WTC11 (cell line): ENCODE measurements at regions not wholly inside any gene's neighbourhood (a gene's known extent, or its start where the extent isn't known, plus 50 kb on each side); places are given as distances from the start of the nearest gene placed in this dataset.

Experiments used
- ATAC-seq: fragments of 200-7000 bp; cut with Tn5 transposase; 2 replicates; pipeline ENCODE4 v1.10.0; 2021; ENCODE audit warnings: mild to moderate bottlenecking, moderate library complexity
- CTCF ChIA-PET: fragments of 300-600 bp; sonication (Branson Sonifier 250); formaldehyde crosslinking; loops from one replicate; lab custom pipeline; 2021; ENCODE audit warnings: antibody characterized with exemption; lab: Charles Lee
- POLR2A ChIA-PET: fragments of 350-600 bp; sonication (Branson Sonifier 250); formaldehyde crosslinking; loops from one replicate; lab custom pipeline; 2021; ENCODE audit warnings: antibody characterized with exemption; lab: Charles Lee
- DNase-seq: peaks from one replicate; pipeline ENCODE4 v3.0.0; 2021; ENCODE audit warnings: low spot score
- H3K27ac Mint-ChIP-seq: 2 replicates; pipeline ENCODE4 v1.8.0; 2021; ENCODE audit warnings: mixed read lengths
- H3K27me3 Mint-ChIP-seq: 2 replicates; pipeline ENCODE4 v1.8.0; 2021; ENCODE audit warnings: low read depth, mild to moderate bottlenecking, moderate library complexity, mixed read lengths
- H3K36me3 Mint-ChIP-seq: 2 replicates; pipeline ENCODE4 v1.8.0; 2021; ENCODE audit warnings: mixed read lengths
- H3K4me1 Mint-ChIP-seq: 2 replicates; pipeline ENCODE4 v1.8.0; 2022; ENCODE audit warnings: mixed read lengths
- H3K4me3 Mint-ChIP-seq: 2 replicates; pipeline ENCODE4 v1.8.0; 2021; ENCODE audit warnings: mild to moderate bottlenecking, moderate library complexity, mixed read lengths
- H3K9me3 Mint-ChIP-seq: 2 replicates; pipeline ENCODE4 v1.8.0; 2021; ENCODE audit warnings: mixed read lengths
- AFF4 ChIP-seq: sonication (generic); formaldehyde crosslinking; IDR thresholded peaks from 2 replicates; pipeline ENCODE4 v1.8.1; 2023; ENCODE audit warnings: mild to moderate bottlenecking, missing genetic modification reagents, borderline replicate concordance
- CREM ChIP-seq: sonication (generic); formaldehyde crosslinking; IDR thresholded peaks from 2 replicates; pipeline ENCODE4 v1.8.1; 2022; ENCODE audit warnings: mild to moderate bottlenecking, missing genetic modification reagents, moderate library complexity
- ELF4 ChIP-seq: sonication (generic); formaldehyde crosslinking; IDR thresholded peaks from 2 replicates; pipeline ENCODE4 v1.8.1; 2022; ENCODE audit warnings: low read depth, mild to moderate bottlenecking, moderate library complexity, missing genetic modification reagents
- ERG ChIP-seq: fragments of 250-450 bp; sonication (Bioruptor Pico); IDR thresholded peaks from 2 replicates; pipeline ENCODE4 v1.8.0; 2021; ENCODE audit warnings: mild to moderate bottlenecking
- ETV6 ChIP-seq: sonication (generic); formaldehyde crosslinking; IDR thresholded peaks from 2 replicates; pipeline ENCODE4 v1.8.1; 2022; ENCODE audit warnings: mild to moderate bottlenecking, missing genetic modification reagents
- FOXJ3 ChIP-seq: sonication (generic); formaldehyde crosslinking; IDR thresholded peaks from 2 replicates; pipeline ENCODE4 v1.9.0; 2021; ENCODE audit warnings: missing genetic modification reagents, mild to moderate bottlenecking, borderline replicate concordance
- FOXK1 ChIP-seq: sonication (generic); formaldehyde crosslinking; IDR thresholded peaks from 2 replicates; pipeline ENCODE4 v1.8.0; 2022; ENCODE audit warnings: mild to moderate bottlenecking, moderate library complexity, missing genetic modification reagents
- GRHL2 ChIP-seq: fragments of 250-450 bp; sonication (Bioruptor Pico); IDR thresholded peaks from 2 replicates; pipeline ENCODE4 v1.8.0; 2022; ENCODE audit warnings: mild to moderate bottlenecking, moderate library complexity; ENCODE audit not compliant: insufficient replicate concordance, severe bottlenecking
- MAX ChIP-seq: sonication (generic); formaldehyde crosslinking; IDR thresholded peaks from 2 replicates; pipeline ENCODE4 v1.8.0; 2022; ENCODE audit warnings: mild to moderate bottlenecking, missing genetic modification reagents
- RORB ChIP-seq: fragments of 250-450 bp; sonication (Bioruptor Pico); IDR thresholded peaks from 2 replicates; pipeline ENCODE4 v1.9.0; 2021; ENCODE audit warnings: mild to moderate bottlenecking
- SMAD3 ChIP-seq: sonication (generic); formaldehyde crosslinking; IDR thresholded peaks from 2 replicates; pipeline ENCODE4 v1.8.0; 2022; ENCODE audit warnings: missing genetic modification reagents, mild to moderate bottlenecking, borderline replicate concordance
- TCF7 ChIP-seq: sonication (generic); formaldehyde crosslinking; IDR thresholded peaks from 2 replicates; pipeline ENCODE4 v1.8.0; 2022; ENCODE audit warnings: mild to moderate bottlenecking, low read depth, missing genetic modification reagents, moderate library complexity
- TEAD4 ChIP-seq: sonication (generic); formaldehyde crosslinking; IDR thresholded peaks from 2 replicates; pipeline ENCODE4 v1.8.0; 2022; ENCODE audit warnings: mild to moderate bottlenecking, missing genetic modification reagents
- TP53 ChIP-seq: sonication (generic); formaldehyde crosslinking; IDR thresholded peaks from 2 replicates; pipeline ENCODE4 v1.8.1; 2023; ENCODE audit warnings: mild to moderate bottlenecking, missing genetic modification reagents
- ZBTB21 ChIP-seq: sonication (generic); formaldehyde crosslinking; IDR thresholded peaks from 2 replicates; pipeline ENCODE4 v1.8.1; 2023; ENCODE audit warnings: mild to moderate bottlenecking, missing genetic modification reagents, borderline replicate concordance
- ZBTB43 ChIP-seq: sonication (generic); formaldehyde crosslinking; IDR thresholded peaks from 2 replicates; pipeline ENCODE4 v1.8.1; 2023; ENCODE audit warnings: mild to moderate bottlenecking, missing genetic modification reagents
- ZNF121 ChIP-seq: sonication (generic); formaldehyde crosslinking; IDR thresholded peaks from 2 replicates; pipeline ENCODE4 v1.8.0; 2023; ENCODE audit warnings: missing genetic modification reagents
- ZNF138 ChIP-seq: sonication (generic); formaldehyde crosslinking; conservative IDR thresholded peaks from 2 replicates; pipeline ENCODE4 v1.8.1; 2022; ENCODE audit warnings: mild to moderate bottlenecking, moderate library complexity, missing genetic modification reagents
- ZNF423 ChIP-seq: fragments of 250-450 bp; sonication (Bioruptor Pico); IDR thresholded peaks from 2 replicates; pipeline ENCODE4 v2.1.2; 2022; ENCODE audit warnings: mild to moderate bottlenecking, moderate library complexity
- ZNF671 ChIP-seq: fragments of 250-450 bp; sonication (Bioruptor Pico); IDR thresholded peaks from 2 replicates; pipeline ENCODE4 v1.8.0; 2021; ENCODE audit warnings: mild to moderate bottlenecking

GRCh38 chr2:84243788-84244733, 215.0 kb downstream of the SUCLG1 start:
- ATAC-seq = no peak; the same call in 1 of the 2 replicates

GRCh38 chr2:84238907-84239306, 220.2 kb downstream of the SUCLG1 start:
- Mint-ChIP-seq H3K4me3 (no peak overlapping the region), H3K36me3 (no peaks in the 10 kb centered on the region), H3K27me3 (no peaks in the 10 kb centered on the region), H3K4me1 (no peaks in the 10 kb centered on the region), H3K9me3 (peaks cover 3% of the 10 kb centered on the region; the same call in 1 of the 2 replicates), H3K27ac (no peak overlapping the region)
- ChIA-PET CTCF (no interaction called here), POLR2A (no interaction called here)
- ATAC-seq (no peak), DNase-seq (no peak)
- TF ChIP-seq ZNF138 (CRISPR knock-in tag) = no peak
- TF ChIP-seq TEAD4 (CRISPR knock-in tag) = no peak
- no peak for TF ChIP-seq ZNF671 (CRISPR knock-in tag)
- no peak for TF ChIP-seq MAX (CRISPR knock-in tag)
- no peak for TF ChIP-seq ZBTB21 (CRISPR knock-in tag)

More at GRCh38 chr2:84243788-84244733, 215.0 kb downstream of the SUCLG1 start:
- H3K27ac Mint-ChIP-seq = no peak overlapping the region
- H3K27me3 Mint-ChIP-seq = no peaks in the 10 kb centered on the region
- CTCF ChIA-PET = no interaction called here
- no peak overlapping the region for H3K4me3 Mint-ChIP-seq
- DNase-seq = no peak
- POLR2A ChIA-PET = no interaction called here
- H3K36me3 Mint-ChIP-seq = no peaks in the 10 kb centered on the region
- peaks cover 3% of the 10 kb centered on the region; the same call in 1 of the 2 replicates for H3K9me3 Mint-ChIP-seq
- TF ChIP-seq TCF7 (no peak), SMAD3 (CRISPR knock-in tag) (no peak), ZNF121 (CRISPR knock-in tag) (no peak), RORB (CRISPR knock-in tag) (no peak), FOXJ3 (no peak), ZNF423 (CRISPR knock-in tag) (no peak), ETV6 (no peak), ERG (CRISPR knock-in tag) (no peak), FOXK1 (no peak), AFF4 (no peak), ZBTB43 (CRISPR knock-in tag) (no peak), CREM (CRISPR knock-in tag) (no peak), TP53 (CRISPR knock-in tag) (no peak), GRHL2 (CRISPR knock-in tag) (no peak), ELF4 (CRISPR knock-in tag) (no peak)
- no peaks in the 10 kb centered on the region; the same call in 1 of the 2 replicates for H3K4me1 Mint-ChIP-seq
